HG03045 (cell line): ENCODE measurements at regions not wholly inside any gene's neighbourhood (a gene's known extent, or its start where the extent isn't known, plus 50 kb on each side); places are given as distances from the start of the nearest gene placed in this dataset.
"Not testable (repeated sequence)": the region's sequence is repeated elsewhere in the genome, so short reads cannot be mapped to it uniquely, and the experiment has no call there.

ENCODE experiments used
- ATAC-seq: cut with Tn5 transposase; IDR thresholded peaks from one replicate; pipeline ENCODE4 v1.9.1; 2021; ENCODE audit warnings: mild to moderate bottlenecking, moderate library complexity; ENCODE audit not compliant: unreplicated experiment

DNA sequence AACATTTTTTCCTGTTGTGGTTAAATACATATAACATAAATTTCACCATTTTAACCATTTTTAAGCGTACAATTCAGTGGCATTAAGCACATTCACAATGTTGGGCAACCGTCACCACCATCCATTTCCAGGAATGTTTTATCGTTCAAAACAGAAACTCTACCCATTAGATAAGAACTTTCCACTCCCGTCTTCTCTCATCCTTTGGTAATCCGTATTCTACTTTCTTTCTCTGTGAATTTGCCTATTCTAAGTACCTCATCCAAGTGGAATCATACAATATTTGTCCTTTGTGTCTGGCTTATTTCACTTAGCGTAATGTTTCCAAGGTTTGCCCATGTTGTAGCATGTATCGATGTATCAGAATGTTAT, 336.0 kb downstream of the RRAGC start:
- no peak for ATAC-seq

GRCh38 chr1:38522915-38523567, 336.5 kb downstream of the RRAGC start:
- ATAC-seq: no peak

GRCh38 chr1:38516560-38516959, 343.0 kb downstream of the RRAGC start:
- no peak for ATAC-seq

GRCh38 chr1:38512789-38513188, 346.8 kb downstream of the RRAGC start:
- no peak for ATAC-seq

GRCh38 chr1:38512024-38512767, 347.4 kb downstream of the RRAGC start:
- no peak for ATAC-seq

- no peak for ATAC-seq
These were observed 351.3 kb downstream of the RRAGC start for GRCh38 chr1:38508232-38508631.

- no peak for ATAC-seq
These were observed 352.0 kb downstream of the RRAGC start for GRCh38 chr1:38507563-38507962.

- ATAC-seq: no peak
These were observed 353.6 kb downstream of the RRAGC start for GRCh38 chr1:38505944-38506343.

DNA sequence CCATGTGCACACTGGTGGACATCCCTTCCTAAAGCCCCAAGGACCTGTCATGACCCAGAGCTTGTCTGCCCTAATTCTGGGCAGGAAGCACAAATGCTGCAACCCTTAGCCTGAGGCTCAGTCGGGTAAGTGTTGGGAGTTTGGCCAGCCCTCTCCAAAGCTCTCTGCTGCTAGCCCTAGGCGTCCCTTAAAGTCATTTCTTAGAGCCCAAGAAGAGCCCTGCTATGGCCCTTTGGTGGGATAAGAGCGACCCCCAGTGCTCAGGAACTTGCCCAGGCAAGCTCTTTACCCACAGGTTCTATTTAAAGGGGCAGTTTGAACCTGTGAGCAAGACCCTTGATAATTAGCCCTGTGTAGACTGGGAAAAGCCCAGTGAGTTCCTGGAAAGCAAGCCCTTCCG, 356.8 kb downstream of the RRAGC start:
- no peak for ATAC-seq

- ATAC-seq: no peak
These were observed 358.7 kb downstream of the RRAGC start for GRCh38 chr1:38500891-38501290.

GRCh38 chr1:38500352-38500751, 359.2 kb downstream of the RRAGC start:
- ATAC-seq: no peak

GRCh38 chr1:38498686-38499085, 360.9 kb downstream of the RRAGC start:
- ATAC-seq: no peak

DNA sequence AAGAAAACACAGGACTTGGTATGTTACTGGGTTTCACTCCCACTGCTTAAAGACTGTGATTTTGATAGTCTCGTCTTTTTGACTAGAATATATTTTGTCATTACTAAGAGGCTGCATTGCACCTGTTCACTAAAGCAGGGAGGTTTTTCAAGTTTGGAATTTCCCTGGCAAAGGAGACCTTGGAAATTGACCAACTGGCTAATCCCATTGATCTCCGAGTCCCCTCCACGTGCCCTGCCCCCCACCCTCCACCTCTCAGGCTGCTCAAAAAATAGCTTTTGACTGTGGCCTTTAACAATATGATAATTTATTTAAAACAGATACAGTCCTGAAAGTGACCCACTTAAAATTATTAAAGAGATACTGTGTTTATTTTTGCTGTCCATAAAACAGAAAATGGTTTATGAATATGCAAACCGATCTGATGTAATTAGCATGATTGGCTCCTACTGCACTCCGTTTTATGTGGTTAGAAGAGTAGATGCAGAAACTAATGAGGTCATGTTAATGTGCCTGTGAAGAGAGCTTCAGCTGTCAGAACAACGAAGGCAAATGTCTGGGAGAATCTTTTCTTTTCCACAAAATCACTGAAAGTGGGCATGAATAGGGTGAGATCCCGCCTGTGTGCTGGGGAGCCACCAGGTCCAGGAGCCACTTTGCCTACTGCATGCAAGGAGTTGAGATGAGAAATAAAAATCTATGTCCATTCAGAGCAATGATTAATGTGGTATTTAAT, 361.5 kb downstream of the RRAGC start:
- no peak for ATAC-seq

GRCh38 chr1:38493306-38493705, 366.3 kb downstream of the RRAGC start:
- ATAC-seq: not testable (repeated sequence)

GRCh38 chr1:38489844-38490270, 369.7 kb downstream of the RRAGC start:
- ATAC-seq: no peak

DNA sequence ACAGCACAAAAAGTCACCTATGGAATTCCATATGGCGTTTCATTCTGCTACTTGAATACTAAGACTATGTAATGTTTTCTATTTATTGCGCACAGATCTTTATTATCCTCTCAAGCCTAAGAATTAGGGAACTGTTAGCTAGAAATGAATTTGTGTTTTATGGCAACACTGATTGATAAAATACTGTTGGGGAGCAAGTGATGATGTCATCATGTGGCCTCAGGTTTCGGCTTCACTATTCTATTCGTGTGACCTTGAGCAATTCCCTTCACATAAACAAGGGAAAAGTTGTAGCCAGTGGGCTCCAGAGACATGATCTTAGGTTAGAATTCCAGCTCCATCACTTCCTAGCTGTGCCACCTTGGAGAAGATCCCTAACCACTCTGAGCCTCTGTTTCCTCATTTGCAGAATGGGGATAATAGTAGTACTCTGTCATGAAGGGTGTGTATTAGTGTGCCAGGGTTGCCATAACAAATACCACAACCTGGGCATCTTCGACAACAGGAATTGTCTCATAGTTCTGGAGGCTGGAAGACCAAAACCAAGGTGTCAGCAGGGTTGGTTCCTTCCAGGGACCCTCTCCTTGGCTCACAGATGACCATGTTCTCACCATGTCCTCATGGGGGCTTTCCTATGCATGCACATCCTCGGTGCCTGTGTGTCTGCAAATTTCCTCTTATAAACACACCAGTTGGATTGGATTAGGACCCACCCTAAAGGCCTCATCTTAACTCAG, 371.2 kb downstream of the RRAGC start:
- no peak for ATAC-seq

GRCh38 chr1:38487396-38487795, 372.2 kb downstream of the RRAGC start:
- ATAC-seq: no peak

DNA sequence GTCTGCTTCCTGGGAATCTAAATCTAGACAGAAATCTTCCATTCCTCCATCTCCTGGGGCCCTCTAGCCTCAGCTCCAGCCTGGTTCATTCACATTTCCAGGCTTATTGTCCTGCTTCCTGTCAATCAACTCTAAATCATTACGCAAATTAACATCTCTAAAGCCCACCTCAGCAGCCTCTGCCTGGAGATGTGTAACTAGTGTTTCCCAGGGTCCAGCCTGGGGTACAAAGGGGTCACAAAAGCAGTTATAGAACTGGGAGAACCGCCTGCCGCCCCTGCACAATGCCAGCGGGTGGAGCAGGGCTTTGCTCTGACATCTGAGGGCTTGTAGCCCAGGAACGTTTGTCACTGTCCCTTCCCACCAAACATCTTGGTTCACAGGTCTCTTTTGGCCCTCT, 373.5 kb downstream of the RRAGC start:
- no peak for ATAC-seq

DNA sequence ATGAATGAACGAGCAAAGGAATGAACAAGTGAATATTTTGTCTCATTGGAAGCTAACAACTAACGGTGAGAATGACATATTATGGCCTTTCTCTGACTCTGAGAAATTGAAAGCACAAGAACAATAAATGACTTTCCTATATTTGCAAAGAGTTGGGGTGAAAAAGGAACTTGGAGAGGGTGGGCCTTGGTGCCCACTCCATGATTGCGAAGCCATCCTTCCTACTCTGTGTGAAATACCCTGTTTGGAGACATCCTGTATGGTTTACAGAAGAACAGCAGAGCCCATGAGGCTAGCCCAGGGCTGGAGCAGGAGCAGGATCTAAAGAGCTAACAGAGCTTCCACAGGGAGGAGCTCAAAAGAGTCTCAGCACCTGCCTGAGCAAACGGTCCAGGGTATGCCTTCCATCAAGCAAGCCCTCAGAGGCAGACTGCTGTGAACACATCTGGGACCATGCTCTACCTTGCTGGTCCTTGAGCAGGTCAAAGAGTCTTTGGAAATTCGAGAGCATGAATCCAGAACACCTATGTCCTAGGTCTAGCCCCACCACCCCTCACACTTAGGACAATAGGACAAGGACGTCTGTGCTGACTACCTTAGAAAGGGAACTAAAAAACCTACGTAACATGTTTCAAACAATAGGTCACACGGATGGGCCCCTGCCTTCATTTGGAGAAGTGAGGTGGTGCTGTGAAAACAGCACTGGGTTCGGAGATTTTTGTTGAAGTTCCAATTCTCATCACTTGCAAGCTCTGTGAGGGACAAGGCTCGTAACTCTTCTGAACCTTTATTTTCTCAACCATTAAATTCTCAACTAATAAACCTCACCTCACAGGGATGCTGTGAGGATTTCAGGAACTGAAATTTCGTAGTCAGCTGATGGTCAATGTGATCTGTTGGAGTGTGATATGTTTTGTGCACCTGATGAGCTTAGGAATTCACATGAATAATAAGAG, 377.4 kb downstream of the RRAGC start:
- no peak for ATAC-seq

GRCh38 chr1:38479662-38480061, 379.9 kb downstream of the RRAGC start:
- ATAC-seq: not testable (repeated sequence)
